Transverse colon (tissue), 4 donors: ENCODE measurements at regions not wholly inside any gene's neighbourhood (a gene's known extent, or its start where the extent isn't known, plus 50 kb on each side); places are given as distances from the start of the nearest gene placed in this dataset.

Source experiments
- DNase-seq: peaks from one replicate; pipeline ENCODE4 v3.0.0-alpha.2; 2019
- H3K27ac ChIP-seq, 4 donors: fragments of 200-600 bp; sonication (generic); 2 replicates each; pipeline ENCODE4 v1.5.1; 2016 to 2018; ENCODE audit warnings: inconsistent platforms in 4 of 4
- H3K27me3 ChIP-seq: fragments of 200-600 bp; sonication (generic); 2 replicates; pipeline ENCODE4 v1.5.1; 2017; ENCODE audit warnings: inconsistent platforms
- H3K36me3 ChIP-seq, 4 donors: fragments of 200-600 bp; sonication (generic); 2 replicates each; pipeline ENCODE4 v1.5.1; 2017 to 2019; ENCODE audit warnings: inconsistent platforms in 4 of 4
- H3K4me1 ChIP-seq, 4 donors: fragments of 200-600 bp; sonication (generic); 2 replicates each; pipeline ENCODE4 v1.5.1; 2017 to 2020; ENCODE audit warnings: inconsistent platforms in 4 of 4
- H3K4me3 ChIP-seq, 4 donors: fragments of 200-600 bp; sonication (generic); 1 replicate in 1 of 4; 2 replicates in 3 of 4; pipeline versions ENCODE4 v1.5.1 to v1.6.1; 2017 to 2019; ENCODE audit warnings: inconsistent platforms in 4 of 4
- H3K9me3 ChIP-seq, 2 donors: fragments of 200-600 bp; sonication (generic); 2 replicates each; pipeline ENCODE4 v1.5.1; 2017 to 2019; ENCODE audit warnings: inconsistent platforms in 2 of 2
- EP300 ChIP-seq: sonication (generic); formaldehyde crosslinking; IDR thresholded peaks from one replicate; pipeline ENCODE4 v1.6.1; 2017; ENCODE audit warnings: antibody characterized with exemption, low read depth
- POLR2A ChIP-seq: fragments of 450-650 bp; IDR thresholded peaks from one replicate; pipeline ENCODE4 v1.6.1; 2016; ENCODE audit warnings: antibody characterized with exemption, mild to moderate bottlenecking, moderate library complexity
- POLR2AphosphoS5 ChIP-seq, 3 donors: sonication (generic); formaldehyde crosslinking; IDR thresholded peaks; one replicate each; pipeline ENCODE4 v1.6.1; 2016; ENCODE audit warnings: antibody characterized with exemption in 3 of 3
- WGBS, 2 donors: methylation state at CpG; one replicate each; pipeline ENCODE4 v1.1.5; 2018; ENCODE audit warnings: low coverage in 1 of 2; 5-methylcytosine and 5-hydroxymethylcytosine counted together
- in situ Hi-C, 4 donors: fragments of 200-750 bp; cut with MboI; loops; one replicate each; pipeline versions ENCODE4 v1.15.0 to v1.15.1; 2017; ENCODE audit warnings: low sequenced_read_pairs in 3 of 4, low pct_ligation_motif_present in 1 of 4, low pct_unique_long_range_greater_than_20kb in 1 of 4
- intact Hi-C: fragments of 100-400 bp; cut with DNase I; formaldehyde crosslinking; loops from one replicate; pipeline ENCODE4 v1.15.1; 2023; ENCODE audit warnings: low total_unique reads
- TF ChIP-seq, protein P1 (sequence below), 5 experiments: fragments of 200-600 bp in 3 of 5; fragments of 450-650 bp in 2 of 5; sonication (generic) in 3 of 5; IDR thresholded peaks; 1 replicate in 2 of 5; 2 replicates in 3 of 5; pipeline ENCODE4 v1.5.1; 2016 to 2017; ENCODE audit warnings: antibody characterized with exemption in 5 of 5, inconsistent platforms in 3 of 5, mild to moderate bottlenecking in 2 of 5, moderate library complexity in 1 of 5

DNA sequence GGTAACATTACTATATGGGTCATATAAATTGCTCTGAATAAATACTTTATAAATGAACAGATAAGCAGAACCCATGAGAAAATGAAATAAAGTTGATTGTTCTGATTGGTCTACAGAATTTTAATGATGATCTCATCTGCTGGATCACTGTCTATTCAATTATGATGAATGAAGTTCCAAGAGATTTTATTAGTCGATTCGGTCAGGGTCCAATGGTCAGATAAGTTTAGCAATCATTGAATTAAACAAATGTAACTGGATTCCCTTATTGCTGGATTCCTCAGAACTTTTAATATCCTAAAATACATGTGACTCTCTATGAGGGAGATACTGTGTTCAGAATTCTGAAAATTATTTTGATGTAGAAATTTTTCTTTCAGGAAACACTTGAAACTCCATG, 715.2 kb downstream of the EPM2A start:
- WGBS, 2 donors, result 89 to 96% methylated on average over 2 of the region's 2 CpGs
- no peaks in the 10 kb centered on the region for H3K36me3 ChIP-seq
- no peaks in the 10 kb centered on the region for H3K27me3 ChIP-seq
- H3K9me3 ChIP-seq, result no peaks in the 10 kb centered on the region
- H3K27ac ChIP-seq, result no peak overlapping the region
- in situ Hi-C loops, result no loop called here
- intact Hi-C loops, result no loop called here
- TF ChIP-seq, protein P1, sequence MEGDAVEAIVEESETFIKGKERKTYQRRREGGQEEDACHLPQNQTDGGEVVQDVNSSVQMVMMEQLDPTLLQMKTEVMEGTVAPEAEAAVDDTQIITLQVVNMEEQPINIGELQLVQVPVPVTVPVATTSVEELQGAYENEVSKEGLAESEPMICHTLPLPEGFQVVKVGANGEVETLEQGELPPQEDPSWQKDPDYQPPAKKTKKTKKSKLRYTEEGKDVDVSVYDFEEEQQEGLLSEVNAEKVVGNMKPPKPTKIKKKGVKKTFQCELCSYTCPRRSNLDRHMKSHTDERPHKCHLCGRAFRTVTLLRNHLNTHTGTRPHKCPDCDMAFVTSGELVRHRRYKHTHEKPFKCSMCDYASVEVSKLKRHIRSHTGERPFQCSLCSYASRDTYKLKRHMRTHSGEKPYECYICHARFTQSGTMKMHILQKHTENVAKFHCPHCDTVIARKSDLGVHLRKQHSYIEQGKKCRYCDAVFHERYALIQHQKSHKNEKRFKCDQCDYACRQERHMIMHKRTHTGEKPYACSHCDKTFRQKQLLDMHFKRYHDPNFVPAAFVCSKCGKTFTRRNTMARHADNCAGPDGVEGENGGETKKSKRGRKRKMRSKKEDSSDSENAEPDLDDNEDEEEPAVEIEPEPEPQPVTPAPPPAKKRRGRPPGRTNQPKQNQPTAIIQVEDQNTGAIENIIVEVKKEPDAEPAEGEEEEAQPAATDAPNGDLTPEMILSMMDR (IDR thresholded peaks at IDR 0.05), result no peak
- TF ChIP-seq EP300 (no peak), POLR2AphosphoS5 (IDR thresholded peaks at IDR 0.05) (no peak), POLR2A (no peak)
- H3K4me3 ChIP-seq, result no peak overlapping the region
- no peak for DNase-seq
- H3K4me1 ChIP-seq, result peaks cover 0 to 5% (median 0%) of the 10 kb centered on the region in 4 donors

DNA sequence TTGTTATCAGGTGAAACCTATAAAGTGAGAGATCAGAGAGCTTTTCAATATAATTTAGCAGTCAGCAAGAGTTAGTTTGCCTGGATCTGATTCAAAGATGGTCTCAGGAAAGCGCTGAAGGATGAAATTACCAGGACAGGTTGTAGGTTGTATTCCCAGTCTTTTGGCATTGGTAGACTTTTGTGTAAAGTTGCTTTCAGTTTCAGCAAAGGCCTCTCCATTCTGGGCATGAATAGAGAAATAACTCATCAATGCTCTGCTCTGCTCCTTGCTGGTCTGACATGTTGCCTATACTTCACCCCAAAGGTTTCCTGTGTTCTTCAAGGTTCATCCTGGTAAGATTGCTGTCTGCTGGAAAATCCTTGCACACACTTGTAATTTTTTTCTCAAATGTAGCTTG, 714.8 kb downstream of the EPM2A start:
- H3K9me3 ChIP-seq, result no peaks in the 10 kb centered on the region
- in situ Hi-C loops, result no loop called here
- TF ChIP-seq POLR2A, result no peak
- TF ChIP-seq EP300, result no peak
- TF ChIP-seq, protein P1 (IDR thresholded peaks at IDR 0.05), result no peak
- no peak for TF ChIP-seq POLR2AphosphoS5 (IDR thresholded peaks at IDR 0.05)
- H3K36me3 ChIP-seq, result no peaks in the 10 kb centered on the region
- intact Hi-C loops, result no loop called here
- H3K4me1 ChIP-seq, result peaks cover 0 to 5% (median 0%) of the 10 kb centered on the region in 4 donors
- DNase-seq, result no peak
- 100% methylated on average over 1 of the region's 1 CpG for WGBS, 2 donors
- H3K27me3 ChIP-seq, result no peaks in the 10 kb centered on the region
- no peak overlapping the region for H3K4me3 ChIP-seq
- H3K27ac ChIP-seq, result no peak overlapping the region

DNA sequence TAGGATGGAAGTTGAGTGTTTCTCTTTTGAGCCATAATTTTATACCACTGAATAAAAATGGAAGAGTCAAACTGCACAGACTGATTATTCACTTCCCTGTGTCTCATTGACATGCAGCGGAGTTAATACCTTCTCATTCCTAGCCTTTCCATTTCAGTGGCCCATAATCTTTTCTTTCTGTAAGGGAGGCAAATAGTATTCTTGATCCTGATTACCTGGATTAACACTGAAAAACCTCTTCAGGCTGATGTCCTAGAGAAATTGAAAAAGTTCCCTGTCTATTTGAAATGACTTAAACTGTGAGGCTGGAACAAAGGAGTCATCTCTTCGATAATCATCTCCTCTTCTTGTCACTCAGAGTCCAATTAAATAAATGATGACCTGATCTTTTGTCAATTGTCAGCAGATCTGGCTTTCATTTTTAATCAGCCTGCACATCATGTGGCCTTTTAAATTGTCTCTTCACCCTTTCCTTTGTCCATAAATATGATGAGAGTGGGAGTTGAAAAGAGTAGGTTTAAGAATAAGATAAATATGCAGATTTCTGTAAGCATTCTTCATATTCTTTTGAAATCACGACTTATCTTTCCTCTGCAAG, 713.0 kb downstream of the EPM2A start:
- in situ Hi-C loops, result no loop called here
- TF ChIP-seq, protein P1 (IDR thresholded peaks at IDR 0.05), result no peak
- TF ChIP-seq POLR2AphosphoS5 (IDR thresholded peaks at IDR 0.05) (no peak), EP300 (no peak)
- intact Hi-C loops, result no loop called here
- no peak for DNase-seq
- WGBS, 2 donors, result 68 to 83% methylated on average over 2 to 3 of the region's 3 CpGs
- H3K4me1 ChIP-seq, result no peaks in the 10 kb centered on the region
- H3K4me3 ChIP-seq, result no peak overlapping the region
- no peaks in the 10 kb centered on the region for H3K27me3 ChIP-seq
- H3K27ac ChIP-seq, result no peak overlapping the region
- H3K36me3 ChIP-seq, result no peaks in the 10 kb centered on the region
- no peaks in the 10 kb centered on the region for H3K9me3 ChIP-seq

DNA sequence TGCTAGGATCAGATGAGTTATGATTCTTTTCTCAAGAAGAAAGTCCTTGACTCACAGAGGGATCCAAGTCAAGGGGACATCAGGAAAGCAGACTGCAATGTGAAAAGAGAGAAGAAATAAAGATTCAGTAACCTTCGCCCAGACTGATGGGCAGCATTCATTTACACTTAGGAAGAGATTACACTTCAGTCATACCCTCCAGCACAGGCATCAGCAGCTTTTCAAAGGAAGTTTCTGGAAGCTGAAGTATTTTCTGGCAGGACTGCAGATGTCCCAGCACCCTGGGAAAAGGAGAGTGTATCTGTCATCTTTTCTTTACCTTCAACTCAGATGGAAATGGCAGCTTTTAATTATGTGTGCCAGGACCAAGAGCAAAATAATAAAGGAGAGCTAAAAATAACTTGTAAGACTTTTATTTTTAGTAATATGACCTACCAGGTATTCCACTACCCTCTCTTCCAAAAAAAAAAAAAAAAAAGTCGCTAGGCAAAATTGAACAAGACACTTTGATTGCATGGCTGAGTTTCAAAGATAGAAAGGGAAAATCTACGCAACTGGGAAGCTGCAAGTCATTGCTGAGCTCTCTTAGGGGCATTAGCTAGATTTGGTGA, 712.1 kb downstream of the EPM2A start:
- in situ Hi-C loops, result no loop called here
- WGBS, 2 donors, result 74 to 93% methylated on average over 3 of the region's 3 CpGs
- TF ChIP-seq EP300, result no peak
- TF ChIP-seq, protein P1 (IDR thresholded peaks at IDR 0.05), result no peak
- no peak for TF ChIP-seq POLR2AphosphoS5 (IDR thresholded peaks at IDR 0.05)
- no peak for TF ChIP-seq POLR2A

More for the DNA sequence above, 712.1 kb downstream of the EPM2A start:
- Histone ChIP-seq H3K27me3 (no peaks in the 10 kb centered on the region), H3K4me3 (no peak overlapping the region), H3K9me3 (no peaks in the 10 kb centered on the region), H3K27ac (no peak overlapping the region), H3K36me3 (no peaks in the 10 kb centered on the region), H3K4me1 (no peaks in the 10 kb centered on the region)
- intact Hi-C loops, result no loop called here
- no peak for DNase-seq
